Adrenal gland (tissue), 9 donors: ENCODE measurements at regions not wholly inside any gene's neighbourhood (a gene's known extent, or its start where the extent isn't known, plus 50 kb on each side); places are given as distances from the start of the nearest gene placed in this dataset.

Experiments
- DNase-seq, 7 donors: peaks; one replicate each; pipeline ENCODE4 v3.0.0-alpha.2; 2019 to 2020
- H3K27ac ChIP-seq, 5 donors: fragments of 200-600 bp; sonication (generic) in 4 of 5; 1 replicate in 3 of 5; 2 replicates in 2 of 5; pipeline versions ENCODE4 v1.5.1 to v1.8.0; 2016 to 2020; ENCODE audit warnings: mild to moderate bottlenecking in 1 of 5
- H3K27me3 ChIP-seq: fragments of 200-600 bp; 2 replicates; pipeline ENCODE4 v1.8.0; 2021
- H3K36me3 ChIP-seq, 2 donors: fragments of 200-600 bp; replicated peaks in 1 of 2; 1 replicate in 1 of 2; 2 replicates in 1 of 2; pipeline versions ENCODE4 v1.5.1 to v1.8.0; 2018 to 2022
- H3K4me1 ChIP-seq, 2 donors: fragments of 200-600 bp; replicated peaks in 1 of 2; 1 replicate in 1 of 2; 2 replicates in 1 of 2; pipeline versions ENCODE4 v1.5.1 to v1.8.0; 2018 to 2021
- H3K4me3 ChIP-seq, 4 donors: fragments of 200-600 bp; sonication (generic) in 3 of 4; one replicate each; pipeline ENCODE4 v1.5.1; 2016 to 2018
- H3K9me3 ChIP-seq, 3 donors: fragments of 200-600 bp; sonication (generic) in 1 of 3; replicated peaks in 1 of 3; 1 replicate in 2 of 3; 2 replicates in 1 of 3; pipeline versions ENCODE4 v1.5.1 to v1.8.0; 2016 to 2021
- POLR2A ChIP-seq, 2 donors: fragments of 450-650 bp; IDR thresholded peaks; one replicate each; pipeline ENCODE4 v1.6.1; 2017; ENCODE audit warnings: antibody characterized with exemption in 2 of 2, mild to moderate bottlenecking in 2 of 2, moderate library complexity in 1 of 2
- WGBS, 4 donors: extraction: QIAGEN DNeasy Blood & Tissue Kit in 2 of 4; methylation state at CpG; one replicate each; pipeline versions ENCODE4 v1.1.5 to v1.1.7; 2013 to 2017; 5-methylcytosine and 5-hydroxymethylcytosine counted together
- intact Hi-C, 2 donors: fragments of 100-400 bp; cut with DNase I; formaldehyde crosslinking; loops; one replicate each; pipeline versions ENCODE4 v1.14.1 to v1.15.0; 2022 to 2023
- TF ChIP-seq, protein P1 (sequence below), 6 experiments: fragments of 450-650 bp in 4 of 6; fragments of 200-600 bp in 2 of 6; sonication (generic) in 1 of 6; IDR thresholded peaks; 1 replicate in 5 of 6; 2 replicates in 1 of 6; pipeline versions ENCODE4 v1.5.1 to v1.8.0; 2016 to 2021; ENCODE audit warnings: antibody characterized with exemption in 6 of 6, mild to moderate bottlenecking in 2 of 6, moderate library complexity in 1 of 6
- donor health status: healthy with polysubstance abuse.
- donor health status: Bipolar disorder and iron deficiency.
- donor health status: DM: yes; HTN: yes; CAD: no.
- donor health status: DM: no; HTN: no; CAD: no.
- donor health status: DM: no; HTN: no; CAD: no.

GRCh38 chr5:135216471-135217343 lies 182.3 kb downstream of the MACROH2A1 start:
- Histone ChIP-seq H3K27ac (no peak overlapping the region), H3K9me3 (no peaks in the 10 kb centered on the region), H3K27me3 (no peaks in the 10 kb centered on the region), H3K36me3 (no peaks in the 10 kb centered on the region), H3K4me3 (no peak overlapping the region), H3K4me1 (no peaks in the 10 kb centered on the region)
- no peak for TF ChIP-seq POLR2A (IDR thresholded peaks at IDR 0.05)
- TF ChIP-seq, protein P1, sequence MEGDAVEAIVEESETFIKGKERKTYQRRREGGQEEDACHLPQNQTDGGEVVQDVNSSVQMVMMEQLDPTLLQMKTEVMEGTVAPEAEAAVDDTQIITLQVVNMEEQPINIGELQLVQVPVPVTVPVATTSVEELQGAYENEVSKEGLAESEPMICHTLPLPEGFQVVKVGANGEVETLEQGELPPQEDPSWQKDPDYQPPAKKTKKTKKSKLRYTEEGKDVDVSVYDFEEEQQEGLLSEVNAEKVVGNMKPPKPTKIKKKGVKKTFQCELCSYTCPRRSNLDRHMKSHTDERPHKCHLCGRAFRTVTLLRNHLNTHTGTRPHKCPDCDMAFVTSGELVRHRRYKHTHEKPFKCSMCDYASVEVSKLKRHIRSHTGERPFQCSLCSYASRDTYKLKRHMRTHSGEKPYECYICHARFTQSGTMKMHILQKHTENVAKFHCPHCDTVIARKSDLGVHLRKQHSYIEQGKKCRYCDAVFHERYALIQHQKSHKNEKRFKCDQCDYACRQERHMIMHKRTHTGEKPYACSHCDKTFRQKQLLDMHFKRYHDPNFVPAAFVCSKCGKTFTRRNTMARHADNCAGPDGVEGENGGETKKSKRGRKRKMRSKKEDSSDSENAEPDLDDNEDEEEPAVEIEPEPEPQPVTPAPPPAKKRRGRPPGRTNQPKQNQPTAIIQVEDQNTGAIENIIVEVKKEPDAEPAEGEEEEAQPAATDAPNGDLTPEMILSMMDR (IDR thresholded peaks at IDR 0.05), result no peak
- peak in 2 of 7 donors; percentile 5 to 35 for DNase-seq
- intact Hi-C loops, result loop anchor here in 1 of 2 donors (10.0 kb wide), 1 partner anchor 118 kb away; no protein-coding TSS in a partner anchor

- H3K4me3 ChIP-seq, result no peak overlapping the region
- no peaks in the 10 kb centered on the region for H3K27me3 ChIP-seq
- H3K36me3 ChIP-seq, result no peaks in the 10 kb centered on the region
- no peaks in the 10 kb centered on the region for H3K4me1 ChIP-seq
- 78 to 92% (median 82%) methylated on average over 7 of the region's 7 CpGs for WGBS, 4 donors
- no peaks in the 10 kb centered on the region for H3K9me3 ChIP-seq
- intact Hi-C loops, result loop anchor here in 1 of 2 donors (10.0 kb wide), 1 partner anchor 119 kb away; no protein-coding TSS in a partner anchor
- no peak overlapping the region for H3K27ac ChIP-seq
- TF ChIP-seq, protein P1 (IDR thresholded peaks at IDR 0.05), result no peak
- TF ChIP-seq POLR2A (IDR thresholded peaks at IDR 0.05), result no peak
- peak in 3 of 7 donors; percentile 1 to 10 (median 8) for DNase-seq
These were observed 181.8 kb upstream of the PITX1 start for GRCh38 chr5:135215617-135216470.

GRCh38 chr5:135214897-135215616 lies 181.0 kb upstream of the PITX1 start:
- no peaks in the 10 kb centered on the region for H3K36me3 ChIP-seq
- no peak overlapping the region for H3K27ac ChIP-seq
- no peaks in the 10 kb centered on the region for H3K4me1 ChIP-seq
- H3K27me3 ChIP-seq, result no peaks in the 10 kb centered on the region
- intact Hi-C loops, result loop anchor here in 1 of 2 donors (10.0 kb wide), 1 partner anchor 120 kb away; no protein-coding TSS in a partner anchor
- no peaks in the 10 kb centered on the region for H3K9me3 ChIP-seq
- no peak overlapping the region for H3K4me3 ChIP-seq
- 50 to 65% (median 60%) methylated on average over 5 to 7 of the region's 7 CpGs for WGBS, 4 donors
- TF ChIP-seq, protein P1 (IDR thresholded peaks at IDR 0.05), result no peak
- TF ChIP-seq POLR2A (IDR thresholded peaks at IDR 0.05), result no peak
- peak in 5 of 7 donors; percentile 11 to 52 (median 31) for DNase-seq
